ENCODE measurements at regions not wholly inside any gene's neighbourhood (a gene's known extent, or its start where the extent isn't known, plus 50 kb on each side); places are given as distances from the start of the nearest gene placed in this dataset.
"Not testable (repeated sequence)": the region's sequence is repeated elsewhere in the genome, so short reads cannot be mapped to it uniquely, and the experiment has no call there.

DNA sequence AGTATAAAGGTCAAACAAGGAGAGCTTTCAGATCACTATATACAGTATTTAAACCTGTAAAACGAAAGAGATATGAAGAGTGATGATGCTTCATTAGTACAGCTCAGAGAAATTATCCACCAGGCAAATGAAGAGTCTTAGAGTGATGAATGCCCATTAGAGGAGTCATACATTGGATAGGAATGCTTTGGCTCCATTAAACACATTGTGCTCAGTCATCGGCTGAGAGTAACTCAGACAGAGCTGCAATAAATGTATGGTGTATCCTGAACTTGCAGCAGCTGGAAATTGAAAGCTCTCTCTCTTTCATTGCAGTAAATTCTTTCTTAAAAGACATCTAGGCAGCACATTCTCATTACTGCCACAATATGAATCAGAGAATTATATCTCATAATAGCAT, 340.8 kb upstream of the SPHKAP start:
- Histone ChIP-seq H3K18ac (ENCODE audit: low read length) (no peak overlapping the region), H2AK5ac (ENCODE audit: low read depth, low read length) (no peak overlapping the region), H3K27me3 (ENCODE audit: control insufficient read depth in 3 of 3, insufficient read depth in 3 of 3, low read depth in 1 of 3, low read length in 3 of 3) (no peaks in the 10 kb centered on the region), H4K91ac (ENCODE audit: low read depth, low read length, poor library complexity) (no peak overlapping the region), H2BK12ac (ENCODE audit: low read length) (no peak overlapping the region), H3K14ac (ENCODE audit: low read length) (no peak overlapping the region), H4K8ac (ENCODE audit: low read depth, low read length) (no peak overlapping the region), H2BK5ac (ENCODE audit: low read length) (no peak overlapping the region), H3K27ac (replicated peaks; ENCODE audit: low read length) (no peak overlapping the region), H3K4ac (ENCODE audit: low read length) (no peak overlapping the region), H2AFZ (ENCODE audit: low read length) (no peak overlapping the region), H3K23ac (ENCODE audit: low read depth, low read length, poor library complexity) (no peak overlapping the region), H3K4me3 (ENCODE audit: low read length in 2 of 2) (no peak overlapping the region), H3K4me1 (ENCODE audit: control insufficient read depth in 2 of 2, insufficient read depth in 1 of 2, low read depth in 1 of 2, low read length in 2 of 2) (no peaks in the 10 kb centered on the region), H3K79me1 (ENCODE audit: low read depth, low read length) (no peaks in the 10 kb centered on the region), H3K9ac (ENCODE audit: low read depth, low read length, poor library complexity) (no peak overlapping the region), H2BK120ac (ENCODE audit: low read depth, low read length) (no peak overlapping the region), H2BK15ac (ENCODE audit: low read length) (no peak overlapping the region), H3K4me2 (ENCODE audit: insufficient read depth, low read length, poor library complexity, severe bottlenecking) (no peak overlapping the region), H3K9me3 (replicated peaks in 1 of 2; ENCODE audit: control insufficient read depth in 2 of 2, insufficient read depth in 1 of 2, low read depth in 1 of 2, low read length in 2 of 2) (no peaks in the 10 kb centered on the region), H3K36me3 (replicated peaks in 1 of 2; ENCODE audit: control insufficient read depth in 2 of 2, insufficient read depth in 2 of 2, low read length in 2 of 2) (no peaks in the 10 kb centered on the region)
- WGBS, 2 donors (ENCODE audit: extremely low coverage in 2 of 2, insufficient read length in 2 of 2, insufficient replicate concordance in 1 of 2): no CpG with 5 or more reads among the region's 2 CpGs
- DNase-seq (ENCODE audit: low spot score): no peak

- Histone ChIP-seq H3K9ac (ENCODE audit: low read depth, low read length, poor library complexity) (no peak overlapping the region), H2BK15ac (ENCODE audit: low read length) (no peak overlapping the region), H3K27ac (replicated peaks; ENCODE audit: low read length) (no peak overlapping the region), H2BK120ac (ENCODE audit: low read depth, low read length) (no peak overlapping the region), H2AK5ac (ENCODE audit: low read depth, low read length) (no peak overlapping the region), H3K18ac (ENCODE audit: low read length) (no peak overlapping the region), H3K14ac (ENCODE audit: low read length) (no peak overlapping the region), H2AFZ (ENCODE audit: low read length) (no peak overlapping the region), H4K8ac (ENCODE audit: low read depth, low read length) (no peak overlapping the region), H3K4me3 (ENCODE audit: low read length in 2 of 2) (no peak overlapping the region), H3K27me3 (ENCODE audit: control insufficient read depth in 3 of 3, insufficient read depth in 3 of 3, low read depth in 1 of 3, low read length in 3 of 3) (no peaks in the 10 kb centered on the region), H3K36me3 (replicated peaks in 1 of 2; ENCODE audit: control insufficient read depth in 2 of 2, insufficient read depth in 2 of 2, low read length in 2 of 2) (no peaks in the 10 kb centered on the region), H3K4ac (ENCODE audit: low read length) (no peak overlapping the region), H3K9me3 (replicated peaks in 1 of 2; ENCODE audit: control insufficient read depth in 2 of 2, insufficient read depth in 1 of 2, low read depth in 1 of 2, low read length in 2 of 2) (no peaks in the 10 kb centered on the region), H3K4me2 (ENCODE audit: insufficient read depth, low read length, poor library complexity, severe bottlenecking) (no peak overlapping the region), H2BK12ac (ENCODE audit: low read length) (no peak overlapping the region), H3K79me1 (ENCODE audit: low read depth, low read length) (no peaks in the 10 kb centered on the region), H3K23ac (ENCODE audit: low read depth, low read length, poor library complexity) (no peak overlapping the region), H3K4me1 (ENCODE audit: control insufficient read depth in 2 of 2, insufficient read depth in 1 of 2, low read depth in 1 of 2, low read length in 2 of 2) (no peaks in the 10 kb centered on the region), H2BK5ac (ENCODE audit: low read length) (no peak overlapping the region), H4K91ac (ENCODE audit: low read depth, low read length, poor library complexity) (no peak overlapping the region)
- no peak for DNase-seq (ENCODE audit: low spot score)
Observed at GRCh38 chr2:228519561-228519960, 338.1 kb upstream of the SPHKAP start.

DNA sequence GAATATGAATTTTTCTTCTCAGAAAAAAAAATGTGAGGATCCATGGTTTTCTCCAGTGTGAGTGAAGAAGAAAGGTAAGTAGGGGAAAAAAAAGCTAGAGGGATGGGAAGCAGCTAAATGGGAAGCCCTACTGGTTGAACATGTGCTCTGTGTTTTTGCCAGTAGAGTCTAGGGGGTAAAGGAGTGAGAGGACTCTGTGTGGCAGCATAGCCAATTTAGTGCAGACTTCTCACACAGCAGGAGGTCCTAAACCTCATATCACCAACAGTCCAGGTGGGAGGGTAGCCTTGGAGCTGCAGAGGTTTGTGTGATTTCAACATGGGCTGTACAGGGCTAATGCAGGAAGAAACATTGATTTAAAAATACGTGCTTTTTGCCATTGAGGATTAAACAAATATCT, 334.5 kb upstream of the SPHKAP start:
- no peaks in the 10 kb centered on the region for H3K79me1 ChIP-seq (ENCODE audit: low read depth, low read length)
- H3K9me3 ChIP-seq (replicated peaks in 1 of 2; ENCODE audit: control insufficient read depth in 2 of 2, insufficient read depth in 1 of 2, low read depth in 1 of 2, low read length in 2 of 2): no peaks in the 10 kb centered on the region
- H3K4ac ChIP-seq (ENCODE audit: low read length): no peak overlapping the region
- H2BK12ac ChIP-seq (ENCODE audit: low read length): no peak overlapping the region
- H3K36me3 ChIP-seq (replicated peaks in 1 of 2; ENCODE audit: control insufficient read depth in 2 of 2, insufficient read depth in 2 of 2, low read length in 2 of 2): no peaks in the 10 kb centered on the region
- no peak overlapping the region for H3K18ac ChIP-seq (ENCODE audit: low read length)
- no peak overlapping the region for H2BK5ac ChIP-seq (ENCODE audit: low read length)
- no peak overlapping the region for H4K91ac ChIP-seq (ENCODE audit: low read depth, low read length, poor library complexity)
- no peak overlapping the region for H2BK15ac ChIP-seq (ENCODE audit: low read length)
- H3K14ac ChIP-seq (ENCODE audit: low read length): no peak overlapping the region
- DNase-seq (ENCODE audit: low spot score): no peak
- no peak overlapping the region for H3K9ac ChIP-seq (ENCODE audit: low read depth, low read length, poor library complexity)
- H4K8ac ChIP-seq (ENCODE audit: low read depth, low read length): no peak overlapping the region
- H3K4me2 ChIP-seq (ENCODE audit: insufficient read depth, low read length, poor library complexity, severe bottlenecking): no peak overlapping the region
- no peaks in the 10 kb centered on the region for H3K4me1 ChIP-seq (ENCODE audit: control insufficient read depth in 2 of 2, insufficient read depth in 1 of 2, low read depth in 1 of 2, low read length in 2 of 2)
- H2AFZ ChIP-seq (ENCODE audit: low read length): no peak overlapping the region
- H3K27me3 ChIP-seq (ENCODE audit: control insufficient read depth in 3 of 3, insufficient read depth in 3 of 3, low read depth in 1 of 3, low read length in 3 of 3): no peaks in the 10 kb centered on the region
- H2BK120ac ChIP-seq (ENCODE audit: low read depth, low read length): no peak overlapping the region
- H3K27ac ChIP-seq (replicated peaks; ENCODE audit: low read length): no peak overlapping the region
- WGBS, 2 donors (ENCODE audit: extremely low coverage in 2 of 2, insufficient read length in 2 of 2, insufficient replicate concordance in 1 of 2): no CpG with 5 or more reads among the region's 1 CpG
- no peak overlapping the region for H3K4me3 ChIP-seq (ENCODE audit: low read length in 2 of 2)
- H3K23ac ChIP-seq (ENCODE audit: low read depth, low read length, poor library complexity): no peak overlapping the region
- H2AK5ac ChIP-seq (ENCODE audit: low read depth, low read length): no peak overlapping the region

DNA sequence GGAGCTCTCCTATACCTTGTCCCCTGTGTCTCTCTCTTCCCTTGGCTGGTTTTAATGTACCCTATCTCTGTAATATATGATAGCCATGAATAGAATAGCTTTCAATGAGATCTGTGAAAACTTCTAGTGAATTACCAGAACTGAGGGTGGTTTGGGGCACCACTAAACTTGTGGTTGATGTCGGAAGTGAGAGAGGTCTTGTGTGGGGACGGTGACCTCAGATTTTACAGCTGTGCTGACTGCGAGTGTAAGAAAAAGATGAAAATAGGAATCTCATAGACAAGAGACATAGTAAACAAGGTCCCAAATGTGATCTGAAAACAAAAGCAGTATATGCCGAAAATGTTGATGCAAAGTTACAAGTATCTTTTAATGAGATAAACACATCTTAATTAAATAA, 332.0 kb upstream of the SPHKAP start:
- not testable (repeated sequence) for H4K8ac ChIP-seq (ENCODE audit: low read depth, low read length); H3K27me3 ChIP-seq (ENCODE audit: control insufficient read depth in 3 of 3, insufficient read depth in 3 of 3, low read depth in 1 of 3, low read length in 3 of 3); H4K91ac ChIP-seq (ENCODE audit: low read depth, low read length, poor library complexity); H3K36me3 ChIP-seq (replicated peaks in 1 of 2; ENCODE audit: control insufficient read depth in 2 of 2, insufficient read depth in 2 of 2, low read length in 2 of 2); H2BK12ac ChIP-seq (ENCODE audit: low read length); H3K4ac ChIP-seq (ENCODE audit: low read length); H3K4me1 ChIP-seq (ENCODE audit: control insufficient read depth in 2 of 2, insufficient read depth in 1 of 2, low read depth in 1 of 2, low read length in 2 of 2); H2BK120ac ChIP-seq (ENCODE audit: low read depth, low read length); H2AFZ ChIP-seq (ENCODE audit: low read length); H3K9me3 ChIP-seq (replicated peaks in 1 of 2; ENCODE audit: control insufficient read depth in 2 of 2, insufficient read depth in 1 of 2, low read depth in 1 of 2, low read length in 2 of 2); H3K27ac ChIP-seq (replicated peaks; ENCODE audit: low read length); H3K4me2 ChIP-seq (ENCODE audit: insufficient read depth, low read length, poor library complexity, severe bottlenecking); H3K18ac ChIP-seq (ENCODE audit: low read length); H2BK15ac ChIP-seq (ENCODE audit: low read length); H3K4me3 ChIP-seq (ENCODE audit: low read length in 2 of 2); H3K9ac ChIP-seq (ENCODE audit: low read depth, low read length, poor library complexity); H3K14ac ChIP-seq (ENCODE audit: low read length); DNase-seq (ENCODE audit: low spot score); H3K23ac ChIP-seq (ENCODE audit: low read depth, low read length, poor library complexity); H2AK5ac ChIP-seq (ENCODE audit: low read depth, low read length); H3K79me1 ChIP-seq (ENCODE audit: low read depth, low read length); H2BK5ac ChIP-seq (ENCODE audit: low read length)
- no CpG with 5 or more reads among the region's 4 CpGs for WGBS, 2 donors (ENCODE audit: extremely low coverage in 2 of 2, insufficient read length in 2 of 2, insufficient replicate concordance in 1 of 2)

Measured in neuronal stem cell (in vitro differentiated cells).